ENCODE measurements at regions not wholly inside any gene's neighbourhood (a gene's known extent, or its start where the extent isn't known, plus 50 kb on each side); places are given as distances from the start of the nearest gene placed in this dataset.

- CTCF ChIA-PET: no interaction called here
- POLR2A ChIA-PET: no interaction called here
- DNase-seq (ENCODE audit: extremely low spot score): no peak
- TF ChIP-seq NFRKB (IDR thresholded peaks at IDR 0.05): no peak
- TF ChIP-seq ZNF384 (IDR thresholded peaks at IDR 0.05): no peak
- no peak for TF ChIP-seq TARDBP (IDR thresholded peaks at IDR 0.05)
- no peak for TF ChIP-seq FOXM1 (IDR thresholded peaks at IDR 0.05; ENCODE audit: borderline replicate concordance)
- TF ChIP-seq FOXK2 (IDR thresholded peaks at IDR 0.05): no peak
Observed at GRCh38 chr7:159212226-159212625, 67.6 kb upstream of the VIPR2 start.

- TF ChIP-seq FOXA1 (IDR thresholded peaks at IDR 0.05) (no peak), LEF1 (IDR thresholded peaks at IDR 0.05; ENCODE audit: borderline replicate concordance) (no peak), ELF4 (IDR thresholded peaks at IDR 0.05) (no peak), FOXM1 (IDR thresholded peaks at IDR 0.05; ENCODE audit: borderline replicate concordance) (no peak), BHLHE40 (IDR thresholded peaks at IDR 0.05; ENCODE audit: borderline replicate concordance) (no peak)
- ChIA-PET POLR2A (no interaction called here), CTCF (no interaction called here)
- no peak for DNase-seq (ENCODE audit: extremely low spot score)
Observed at GRCh38 chr7:159211540-159212182, 67.0 kb upstream of the VIPR2 start.

GRCh38 chr7:159210581-159211235, 66.0 kb upstream of the VIPR2 start:
- ChIA-PET POLR2A (no interaction called here), CTCF (no interaction called here)
- DNase-seq (ENCODE audit: extremely low spot score): no peak
- no peak for TF ChIP-seq LEF1 (IDR thresholded peaks at IDR 0.05; ENCODE audit: borderline replicate concordance)
- no peak for TF ChIP-seq SUZ12 (IDR thresholded peaks at IDR 0.05)
- no peak for TF ChIP-seq HDGF (IDR thresholded peaks at IDR 0.05; ENCODE audit: borderline replicate concordance)
- no peak for TF ChIP-seq L3MBTL2 (conservative IDR thresholded peaks at IDR 0.05)
- TF ChIP-seq FOXM1 (IDR thresholded peaks at IDR 0.05; ENCODE audit: borderline replicate concordance): no peak

GRCh38 chr7:159209429-159209828, 64.8 kb upstream of the VIPR2 start:
- ChIA-PET POLR2A (no interaction called here), CTCF (no interaction called here)
- DNase-seq (ENCODE audit: extremely low spot score): no peak
- TF ChIP-seq L3MBTL2 (conservative IDR thresholded peaks at IDR 0.05) (no peak), ELF4 (IDR thresholded peaks at IDR 0.05) (no peak), FOXM1 (IDR thresholded peaks at IDR 0.05; ENCODE audit: borderline replicate concordance) (no peak), FOXA1 (IDR thresholded peaks at IDR 0.05) (no peak), BHLHE40 (IDR thresholded peaks at IDR 0.05; ENCODE audit: borderline replicate concordance) (no peak), ARNT (IDR thresholded peaks at IDR 0.05) (no peak), NFRKB (IDR thresholded peaks at IDR 0.05) (no peak), SP1 (IDR thresholded peaks at IDR 0.05) (no peak)
- TF ChIP-seq, protein P1, sequence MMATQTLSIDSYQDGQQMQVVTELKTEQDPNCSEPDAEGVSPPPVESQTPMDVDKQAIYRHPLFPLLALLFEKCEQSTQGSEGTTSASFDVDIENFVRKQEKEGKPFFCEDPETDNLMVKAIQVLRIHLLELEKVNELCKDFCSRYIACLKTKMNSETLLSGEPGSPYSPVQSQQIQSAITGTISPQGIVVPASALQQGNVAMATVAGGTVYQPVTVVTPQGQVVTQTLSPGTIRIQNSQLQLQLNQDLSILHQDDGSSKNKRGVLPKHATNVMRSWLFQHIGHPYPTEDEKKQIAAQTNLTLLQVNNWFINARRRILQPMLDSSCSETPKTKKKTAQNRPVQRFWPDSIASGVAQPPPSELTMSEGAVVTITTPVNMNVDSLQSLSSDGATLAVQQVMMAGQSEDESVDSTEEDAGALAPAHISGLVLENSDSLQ (IDR thresholded peaks at IDR 0.05): no peak

GRCh38 chr7:159207951-159208350, 63.3 kb upstream of the VIPR2 start:
- ChIA-PET POLR2A (no interaction called here), CTCF (no interaction called here)
- DNase-seq (ENCODE audit: extremely low spot score): no peak
- TF ChIP-seq FOXM1 (IDR thresholded peaks at IDR 0.05; ENCODE audit: borderline replicate concordance) (no peak), SP1 (IDR thresholded peaks at IDR 0.05) (no peak), ZNF384 (IDR thresholded peaks at IDR 0.05) (no peak), CTBP1 (IDR thresholded peaks at IDR 0.05; ENCODE audit: borderline replicate concordance) (no peak), FOXA1 (IDR thresholded peaks at IDR 0.05) (no peak), TARDBP (IDR thresholded peaks at IDR 0.05) (no peak), HDGF (IDR thresholded peaks at IDR 0.05; ENCODE audit: borderline replicate concordance) (no peak), SUZ12 (IDR thresholded peaks at IDR 0.05) (no peak), BHLHE40 (IDR thresholded peaks at IDR 0.05; ENCODE audit: borderline replicate concordance) (no peak), FOXK2 (IDR thresholded peaks at IDR 0.05) (no peak), ELF4 (IDR thresholded peaks at IDR 0.05) (no peak), L3MBTL2 (conservative IDR thresholded peaks at IDR 0.05) (no peak), LEF1 (IDR thresholded peaks at IDR 0.05; ENCODE audit: borderline replicate concordance) (no peak), NFRKB (IDR thresholded peaks at IDR 0.05) (no peak), ARNT (IDR thresholded peaks at IDR 0.05) (no peak)
- TF ChIP-seq, protein P1 (IDR thresholded peaks at IDR 0.05): no peak

- DNase-seq (ENCODE audit: extremely low spot score): no peak
- ChIA-PET POLR2A (no interaction called here), CTCF (no interaction called here)
- TF ChIP-seq HDGF (IDR thresholded peaks at IDR 0.05; ENCODE audit: borderline replicate concordance) (no peak), FOXM1 (IDR thresholded peaks at IDR 0.05; ENCODE audit: borderline replicate concordance) (no peak)
- TF ChIP-seq, protein P1 (IDR thresholded peaks at IDR 0.05): no peak
Observed at GRCh38 chr7:159207393-159207792, 62.7 kb upstream of the VIPR2 start.

- no peak for TF ChIP-seq SP1 (IDR thresholded peaks at IDR 0.05)
- no peak for TF ChIP-seq SUZ12 (IDR thresholded peaks at IDR 0.05)
- TF ChIP-seq TARDBP (IDR thresholded peaks at IDR 0.05): no peak
- no peak for TF ChIP-seq L3MBTL2 (conservative IDR thresholded peaks at IDR 0.05)
- no peak for TF ChIP-seq FOXK2 (IDR thresholded peaks at IDR 0.05)
- TF ChIP-seq ELF4 (IDR thresholded peaks at IDR 0.05): no peak
- TF ChIP-seq ZNF384 (IDR thresholded peaks at IDR 0.05): no peak
- TF ChIP-seq NFRKB (IDR thresholded peaks at IDR 0.05): no peak
- no peak for TF ChIP-seq HDGF (IDR thresholded peaks at IDR 0.05; ENCODE audit: borderline replicate concordance)
- no peak for TF ChIP-seq BHLHE40 (IDR thresholded peaks at IDR 0.05; ENCODE audit: borderline replicate concordance)
- no peak for TF ChIP-seq CTBP1 (IDR thresholded peaks at IDR 0.05; ENCODE audit: borderline replicate concordance)
- TF ChIP-seq ARNT (IDR thresholded peaks at IDR 0.05): no peak
- CTCF ChIA-PET: no interaction called here
Observed at GRCh38 chr7:159205833-159206232, 61.2 kb upstream of the VIPR2 start.

More at GRCh38 chr7:159205833-159206232, 61.2 kb upstream of the VIPR2 start:
- POLR2A ChIA-PET: no interaction called here
- DNase-seq (ENCODE audit: extremely low spot score): no peak

All from HEK293T (cell line).